ENCODE measurements at regions not wholly inside any gene's neighbourhood (a gene's known extent, or its start where the extent isn't known, plus 50 kb on each side); places are given as distances from the start of the nearest gene placed in this dataset.

GRCh38 chr15:95021816-95022215, 790.5 kb downstream of the MCTP2 start:
- Histone ChIP-seq H3K23ac (ENCODE audit: low read length) (no peak overlapping the region), H4K12ac (ENCODE audit: low read depth, low read length) (no peak overlapping the region), H2BK120ac (ENCODE audit: insufficient read depth, low read length, poor library complexity) (no peak overlapping the region), H2AK5ac (ENCODE audit: low read length) (no peak overlapping the region), H4K91ac (ENCODE audit: low read depth, low read length) (no peak overlapping the region), H3K27me3 (ENCODE audit: insufficient read depth, low read length) (no peaks in the 10 kb centered on the region), H3K36me3 (ENCODE audit: control insufficient read depth in 1 of 2, insufficient read depth in 2 of 2, low read length in 2 of 2) (no peaks in the 10 kb centered on the region), H3K18ac (ENCODE audit: low read length) (no peak overlapping the region), H3K4me1 (ENCODE audit: control insufficient read depth in 1 of 2, insufficient read depth in 2 of 2, low read length in 2 of 2) (no peaks in the 10 kb centered on the region), H3K27ac (ENCODE audit: low read depth, low read length) (no peak overlapping the region), H2AFZ (ENCODE audit: insufficient read depth, low read length, poor library complexity) (no peak overlapping the region), H2BK5ac (ENCODE audit: low read depth, low read length, poor library complexity) (no peak overlapping the region), H3K9me3 (ENCODE audit: insufficient read depth, low read depth, low read length) (no peaks in the 10 kb centered on the region), H3K79me2 (ENCODE audit: control insufficient read depth, insufficient read depth, low read length, poor library complexity) (no peaks in the 10 kb centered on the region), H3K79me1 (ENCODE audit: low read length) (peaks cover 3% of the 10 kb centered on the region), H3K4me2 (ENCODE audit: low read length) (no peak overlapping the region), H3K4me3 (ENCODE audit: low read depth, low read length) (no peak overlapping the region), H3K9ac (ENCODE audit: low read length) (no peak overlapping the region), H2BK12ac (ENCODE audit: low read length) (no peak overlapping the region), H3K14ac (ENCODE audit: low read length) (no peak overlapping the region), H4K8ac (ENCODE audit: low read depth, low read length) (no peak overlapping the region), H3K4ac (ENCODE audit: low read depth, low read length) (no peak overlapping the region)
- DNase-seq = no peak
- no CpG with 5 or more reads among the region's 2 CpGs for WGBS (ENCODE audit: extremely low coverage, insufficient coverage, insufficient read length)

GRCh38 chr15:95024351-95024750, 793.0 kb downstream of the MCTP2 start:
- no peak overlapping the region for H3K4ac ChIP-seq (ENCODE audit: low read depth, low read length)
- H4K12ac ChIP-seq (ENCODE audit: low read depth, low read length) = no peak overlapping the region
- no peak overlapping the region for H4K8ac ChIP-seq (ENCODE audit: low read depth, low read length)
- no peak overlapping the region for H3K14ac ChIP-seq (ENCODE audit: low read length)
- H3K9ac ChIP-seq (ENCODE audit: low read length) = no peak overlapping the region
- H2BK120ac ChIP-seq (ENCODE audit: insufficient read depth, low read length, poor library complexity) = no peak overlapping the region
- no peak overlapping the region for H3K4me3 ChIP-seq (ENCODE audit: low read depth, low read length)
- H2BK12ac ChIP-seq (ENCODE audit: low read length) = no peak overlapping the region
- no peaks in the 10 kb centered on the region for H3K27me3 ChIP-seq (ENCODE audit: insufficient read depth, low read length)
- no peaks in the 10 kb centered on the region for H3K4me1 ChIP-seq (ENCODE audit: control insufficient read depth in 1 of 2, insufficient read depth in 2 of 2, low read length in 2 of 2)
- H3K79me1 ChIP-seq (ENCODE audit: low read length) = no peaks in the 10 kb centered on the region
- H3K4me2 ChIP-seq (ENCODE audit: low read length) = no peak overlapping the region
- H3K18ac ChIP-seq (ENCODE audit: low read length) = no peak overlapping the region
- H2AK5ac ChIP-seq (ENCODE audit: low read length) = no peak overlapping the region
- H2AFZ ChIP-seq (ENCODE audit: insufficient read depth, low read length, poor library complexity) = no peak overlapping the region
- no peaks in the 10 kb centered on the region for H3K9me3 ChIP-seq (ENCODE audit: insufficient read depth, low read depth, low read length)
- H3K23ac ChIP-seq (ENCODE audit: low read length) = no peak overlapping the region
- WGBS (ENCODE audit: extremely low coverage, insufficient coverage, insufficient read length) = no CpG with 5 or more reads among the region's 2 CpGs
- H3K27ac ChIP-seq (ENCODE audit: low read depth, low read length) = no peak overlapping the region
- H3K36me3 ChIP-seq (ENCODE audit: control insufficient read depth in 1 of 2, insufficient read depth in 2 of 2, low read length in 2 of 2) = no peaks in the 10 kb centered on the region
- no peak overlapping the region for H4K91ac ChIP-seq (ENCODE audit: low read depth, low read length)
- H2BK5ac ChIP-seq (ENCODE audit: low read depth, low read length, poor library complexity) = no peak overlapping the region
- DNase-seq = peak in 1 of 2 donors; percentile 30
- H3K79me2 ChIP-seq (ENCODE audit: control insufficient read depth, insufficient read depth, low read length, poor library complexity) = no peaks in the 10 kb centered on the region

GRCh38 chr15:95025924-95026728, 794.8 kb downstream of the MCTP2 start:
- H2BK12ac ChIP-seq (ENCODE audit: low read length) = no peak overlapping the region
- no peaks in the 10 kb centered on the region for H3K36me3 ChIP-seq (ENCODE audit: control insufficient read depth in 1 of 2, insufficient read depth in 2 of 2, low read length in 2 of 2)
- H3K79me2 ChIP-seq (ENCODE audit: control insufficient read depth, insufficient read depth, low read length, poor library complexity) = no peaks in the 10 kb centered on the region
- no peak overlapping the region for H2AFZ ChIP-seq (ENCODE audit: insufficient read depth, low read length, poor library complexity)
- no peak overlapping the region for H4K8ac ChIP-seq (ENCODE audit: low read depth, low read length)
- H3K27me3 ChIP-seq (ENCODE audit: insufficient read depth, low read length) = no peaks in the 10 kb centered on the region
- H2BK120ac ChIP-seq (ENCODE audit: insufficient read depth, low read length, poor library complexity) = no peak overlapping the region
- no peak overlapping the region for H3K27ac ChIP-seq (ENCODE audit: low read depth, low read length)
- no peak overlapping the region for H3K4me2 ChIP-seq (ENCODE audit: low read length)
- no CpG with 5 or more reads among the region's 5 CpGs for WGBS (ENCODE audit: extremely low coverage, insufficient coverage, insufficient read length)
- H3K23ac ChIP-seq (ENCODE audit: low read length) = no peak overlapping the region
- H2AK5ac ChIP-seq (ENCODE audit: low read length) = no peak overlapping the region
- no peak overlapping the region for H3K18ac ChIP-seq (ENCODE audit: low read length)
- no peak overlapping the region for H3K14ac ChIP-seq (ENCODE audit: low read length)
- H4K91ac ChIP-seq (ENCODE audit: low read depth, low read length) = no peak overlapping the region
- no peak overlapping the region for H2BK5ac ChIP-seq (ENCODE audit: low read depth, low read length, poor library complexity)
- H3K4ac ChIP-seq (ENCODE audit: low read depth, low read length) = no peak overlapping the region
- no peak overlapping the region for H3K9ac ChIP-seq (ENCODE audit: low read length)
- no peaks in the 10 kb centered on the region for H3K79me1 ChIP-seq (ENCODE audit: low read length)
- H3K4me3 ChIP-seq (ENCODE audit: low read depth, low read length) = no peak overlapping the region
- DNase-seq = peak; percentile 35 to 73
- no peak overlapping the region for H4K12ac ChIP-seq (ENCODE audit: low read depth, low read length)
- no peaks in the 10 kb centered on the region for H3K9me3 ChIP-seq (ENCODE audit: insufficient read depth, low read depth, low read length)
- no peaks in the 10 kb centered on the region for H3K4me1 ChIP-seq (ENCODE audit: control insufficient read depth in 1 of 2, insufficient read depth in 2 of 2, low read length in 2 of 2)

- Histone ChIP-seq H3K18ac (ENCODE audit: low read length) (no peak overlapping the region), H3K79me1 (ENCODE audit: low read length) (no peaks in the 10 kb centered on the region), H3K9me3 (ENCODE audit: insufficient read depth, low read depth, low read length) (no peaks in the 10 kb centered on the region), H3K4me1 (ENCODE audit: control insufficient read depth in 1 of 2, insufficient read depth in 2 of 2, low read length in 2 of 2) (no peaks in the 10 kb centered on the region), H2BK12ac (ENCODE audit: low read length) (no peak overlapping the region), H3K27ac (ENCODE audit: low read depth, low read length) (no peak overlapping the region), H2AFZ (ENCODE audit: insufficient read depth, low read length, poor library complexity) (no peak overlapping the region), H2BK5ac (ENCODE audit: low read depth, low read length, poor library complexity) (no peak overlapping the region), H3K36me3 (ENCODE audit: control insufficient read depth in 1 of 2, insufficient read depth in 2 of 2, low read length in 2 of 2) (no peaks in the 10 kb centered on the region), H3K23ac (ENCODE audit: low read length) (no peak overlapping the region), H3K4me3 (ENCODE audit: low read depth, low read length) (no peak overlapping the region), H3K27me3 (ENCODE audit: insufficient read depth, low read length) (no peaks in the 10 kb centered on the region), H2BK120ac (ENCODE audit: insufficient read depth, low read length, poor library complexity) (no peak overlapping the region), H2AK5ac (ENCODE audit: low read length) (no peak overlapping the region), H4K91ac (ENCODE audit: low read depth, low read length) (no peak overlapping the region), H4K8ac (ENCODE audit: low read depth, low read length) (no peak overlapping the region), H3K4me2 (ENCODE audit: low read length) (no peak overlapping the region), H4K12ac (ENCODE audit: low read depth, low read length) (no peak overlapping the region), H3K4ac (ENCODE audit: low read depth, low read length) (no peak overlapping the region), H3K14ac (ENCODE audit: low read length) (no peak overlapping the region), H3K79me2 (ENCODE audit: control insufficient read depth, insufficient read depth, low read length, poor library complexity) (no peaks in the 10 kb centered on the region), H3K9ac (ENCODE audit: low read length) (no peak overlapping the region)
- no CpG with 5 or more reads among the region's 3 CpGs for WGBS (ENCODE audit: extremely low coverage, insufficient coverage, insufficient read length)
- DNase-seq = no peak
Measured at GRCh38 chr15:95027981-95028380, 796.6 kb downstream of the MCTP2 start.

All from trophoblast cell (in vitro differentiated cells and primary cell).